WTC11 (cell line): ENCODE measurements at regions not wholly inside any gene's neighbourhood (a gene's known extent, or its start where the extent isn't known, plus 50 kb on each side); places are given as distances from the start of the nearest gene placed in this dataset.

Source experiments
- ATAC-seq: fragments of 200-7000 bp; cut with Tn5 transposase; 2 replicates; pipeline ENCODE4 v1.10.0; 2021; ENCODE audit warnings: mild to moderate bottlenecking, moderate library complexity
- CTCF ChIA-PET: fragments of 300-600 bp; sonication (Branson Sonifier 250); formaldehyde crosslinking; loops from one replicate; lab custom pipeline; 2021; ENCODE audit warnings: antibody characterized with exemption; lab: Charles Lee
- POLR2A ChIA-PET: fragments of 350-600 bp; sonication (Branson Sonifier 250); formaldehyde crosslinking; loops from one replicate; lab custom pipeline; 2021; ENCODE audit warnings: antibody characterized with exemption; lab: Charles Lee
- DNase-seq: peaks from one replicate; pipeline ENCODE4 v3.0.0; 2021; ENCODE audit warnings: low spot score
- H3K27ac Mint-ChIP-seq: 2 replicates; pipeline ENCODE4 v1.8.0; 2021; ENCODE audit warnings: mixed read lengths
- H3K27me3 Mint-ChIP-seq: 2 replicates; pipeline ENCODE4 v1.8.0; 2021; ENCODE audit warnings: low read depth, mild to moderate bottlenecking, moderate library complexity, mixed read lengths
- H3K36me3 Mint-ChIP-seq: 2 replicates; pipeline ENCODE4 v1.8.0; 2021; ENCODE audit warnings: mixed read lengths
- H3K4me1 Mint-ChIP-seq: 2 replicates; pipeline ENCODE4 v1.8.0; 2022; ENCODE audit warnings: mixed read lengths
- H3K4me3 Mint-ChIP-seq: 2 replicates; pipeline ENCODE4 v1.8.0; 2021; ENCODE audit warnings: mild to moderate bottlenecking, moderate library complexity, mixed read lengths
- H3K9me3 Mint-ChIP-seq: 2 replicates; pipeline ENCODE4 v1.8.0; 2021; ENCODE audit warnings: mixed read lengths
- EMX1 ChIP-seq: fragments of 250-450 bp; sonication (Bioruptor Pico); IDR thresholded peaks from 2 replicates; pipeline ENCODE4 v1.8.0; 2021; ENCODE audit warnings: mild to moderate bottlenecking
- ERG ChIP-seq: fragments of 250-450 bp; sonication (Bioruptor Pico); IDR thresholded peaks from 2 replicates; pipeline ENCODE4 v1.8.0; 2021; ENCODE audit warnings: mild to moderate bottlenecking
- ETV6 ChIP-seq: sonication (generic); formaldehyde crosslinking; IDR thresholded peaks from 2 replicates; pipeline ENCODE4 v1.8.1; 2022; ENCODE audit warnings: mild to moderate bottlenecking, missing genetic modification reagents
- FOXJ3 ChIP-seq: sonication (generic); formaldehyde crosslinking; IDR thresholded peaks from 2 replicates; pipeline ENCODE4 v1.9.0; 2021; ENCODE audit warnings: missing genetic modification reagents, mild to moderate bottlenecking, borderline replicate concordance
- HMGA2 ChIP-seq: fragments of 250-450 bp; sonication (Bioruptor Pico); IDR thresholded peaks from 2 replicates; pipeline ENCODE4 v1.4.0; 2021; ENCODE audit warnings: mild to moderate bottlenecking, moderate library complexity
- IRF1 ChIP-seq: sonication (generic); formaldehyde crosslinking; IDR thresholded peaks from 2 replicates; pipeline ENCODE4 v1.8.0; 2023; ENCODE audit warnings: missing genetic modification reagents
- MXD4 ChIP-seq: fragments of 250-450 bp; sonication (Bioruptor Pico); IDR thresholded peaks from 2 replicates; pipeline ENCODE4 v1.8.0; 2021; ENCODE audit warnings: mild to moderate bottlenecking, moderate library complexity, borderline replicate concordance
- MYBL2 ChIP-seq: sonication (generic); formaldehyde crosslinking; IDR thresholded peaks from 2 replicates; pipeline ENCODE4 v1.8.1; 2023; ENCODE audit warnings: mild to moderate bottlenecking, moderate library complexity, missing genetic modification reagents
- NFYB ChIP-seq: sonication (generic); formaldehyde crosslinking; conservative IDR thresholded peaks from 2 replicates; pipeline ENCODE4 v1.8.0; 2022; ENCODE audit warnings: low read depth, missing genetic modification reagents
- NR1H2 ChIP-seq: sonication (generic); formaldehyde crosslinking; IDR thresholded peaks from 2 replicates; pipeline ENCODE4 v1.9.0; 2021; ENCODE audit warnings: mild to moderate bottlenecking, moderate library complexity, missing genetic modification reagents
- RELA ChIP-seq: sonication (generic); formaldehyde crosslinking; IDR thresholded peaks from 2 replicates; pipeline ENCODE4 v1.8.1; 2022; ENCODE audit warnings: missing genetic modification reagents, mild to moderate bottlenecking, borderline replicate concordance
- USF1 ChIP-seq: sonication (generic); formaldehyde crosslinking; IDR thresholded peaks from 2 replicates; pipeline ENCODE4 v1.8.0; 2022; ENCODE audit warnings: mild to moderate bottlenecking, missing genetic modification reagents
- ZMAT4 ChIP-seq: fragments of 250-450 bp; sonication (Bioruptor Pico); IDR thresholded peaks from 2 replicates; pipeline ENCODE4 v1.9.0; 2021; ENCODE audit warnings: mild to moderate bottlenecking
- ZNF263 ChIP-seq: sonication (generic); formaldehyde crosslinking; IDR thresholded peaks from 2 replicates; pipeline ENCODE4 v1.8.1; 2022; ENCODE audit warnings: low read depth, mild to moderate bottlenecking, moderate library complexity, missing genetic modification reagents
- ZNF317 ChIP-seq: sonication (generic); formaldehyde crosslinking; IDR thresholded peaks from 2 replicates; pipeline ENCODE4 v1.8.1; 2023; ENCODE audit warnings: low read depth, mild to moderate bottlenecking, moderate library complexity, missing genetic modification reagents, borderline replicate concordance
- ZNF532 ChIP-seq: fragments of 250-450 bp; sonication (Bioruptor Pico); IDR thresholded peaks from 2 replicates; pipeline ENCODE4 v1.9.0; 2021; ENCODE audit warnings: mild to moderate bottlenecking, borderline replicate concordance
- ZNF671 ChIP-seq: fragments of 250-450 bp; sonication (Bioruptor Pico); IDR thresholded peaks from 2 replicates; pipeline ENCODE4 v1.8.0; 2021; ENCODE audit warnings: mild to moderate bottlenecking
- TF ChIP-seq, protein P1 (sequence below): sonication (generic); formaldehyde crosslinking; IDR thresholded peaks from 2 replicates; pipeline ENCODE4 v1.8.0; 2023; ENCODE audit warnings: missing genetic modification reagents, mild to moderate bottlenecking, borderline replicate concordance
- TF ChIP-seq, protein P2 (sequence below): fragments of 200-600 bp; IDR thresholded peaks from 2 replicates; pipeline ENCODE4 v1.8.0; 2022; ENCODE audit warnings: antibody characterized with exemption

DNA sequence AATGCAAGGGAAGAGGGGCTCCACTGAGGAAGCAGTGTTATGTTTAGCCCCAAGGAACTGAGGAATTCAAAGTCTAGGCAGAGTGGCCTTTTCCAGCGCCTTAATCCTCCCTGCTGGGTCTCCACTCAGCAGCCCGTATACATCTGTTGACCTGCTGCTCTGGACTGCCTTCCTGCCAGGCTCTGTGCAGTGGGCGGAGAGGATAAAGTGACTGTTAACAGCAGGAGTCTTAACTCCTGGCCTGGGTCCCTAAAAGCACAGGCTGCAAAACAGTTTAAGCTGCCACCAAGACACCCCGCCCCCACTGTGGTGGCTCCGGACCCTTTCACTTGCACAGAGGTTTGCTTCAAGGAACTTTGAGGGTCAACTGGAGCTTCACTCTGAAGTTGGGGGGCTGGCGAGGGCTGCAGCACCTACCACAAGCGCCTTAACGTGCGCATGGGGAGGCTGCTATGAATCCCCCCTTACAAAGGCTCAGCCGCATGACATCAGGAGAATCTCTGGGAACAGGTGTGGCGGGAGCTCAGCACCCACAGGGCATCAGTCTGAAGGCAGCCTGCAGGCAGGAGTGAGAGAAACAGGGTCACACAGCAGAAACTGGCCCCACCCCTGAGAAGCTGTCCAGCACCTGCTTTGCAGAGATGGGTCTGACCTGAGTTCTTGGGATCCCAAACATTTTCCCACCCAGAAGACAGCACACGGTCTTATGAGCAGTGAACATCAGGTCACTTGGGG, 358.2 kb upstream of the GATB start:
- peak; percentile 47 for ATAC-seq
- TF ChIP-seq ZNF263 (CRISPR knock-in tag), result no peak
- TF ChIP-seq EMX1 (CRISPR knock-in tag), result no peak
- TF ChIP-seq ZNF671 (CRISPR knock-in tag), result no peak
- TF ChIP-seq IRF1, result no peak
- TF ChIP-seq ETV6 (CRISPR knock-in tag), result no peak
- TF ChIP-seq, protein P1, sequence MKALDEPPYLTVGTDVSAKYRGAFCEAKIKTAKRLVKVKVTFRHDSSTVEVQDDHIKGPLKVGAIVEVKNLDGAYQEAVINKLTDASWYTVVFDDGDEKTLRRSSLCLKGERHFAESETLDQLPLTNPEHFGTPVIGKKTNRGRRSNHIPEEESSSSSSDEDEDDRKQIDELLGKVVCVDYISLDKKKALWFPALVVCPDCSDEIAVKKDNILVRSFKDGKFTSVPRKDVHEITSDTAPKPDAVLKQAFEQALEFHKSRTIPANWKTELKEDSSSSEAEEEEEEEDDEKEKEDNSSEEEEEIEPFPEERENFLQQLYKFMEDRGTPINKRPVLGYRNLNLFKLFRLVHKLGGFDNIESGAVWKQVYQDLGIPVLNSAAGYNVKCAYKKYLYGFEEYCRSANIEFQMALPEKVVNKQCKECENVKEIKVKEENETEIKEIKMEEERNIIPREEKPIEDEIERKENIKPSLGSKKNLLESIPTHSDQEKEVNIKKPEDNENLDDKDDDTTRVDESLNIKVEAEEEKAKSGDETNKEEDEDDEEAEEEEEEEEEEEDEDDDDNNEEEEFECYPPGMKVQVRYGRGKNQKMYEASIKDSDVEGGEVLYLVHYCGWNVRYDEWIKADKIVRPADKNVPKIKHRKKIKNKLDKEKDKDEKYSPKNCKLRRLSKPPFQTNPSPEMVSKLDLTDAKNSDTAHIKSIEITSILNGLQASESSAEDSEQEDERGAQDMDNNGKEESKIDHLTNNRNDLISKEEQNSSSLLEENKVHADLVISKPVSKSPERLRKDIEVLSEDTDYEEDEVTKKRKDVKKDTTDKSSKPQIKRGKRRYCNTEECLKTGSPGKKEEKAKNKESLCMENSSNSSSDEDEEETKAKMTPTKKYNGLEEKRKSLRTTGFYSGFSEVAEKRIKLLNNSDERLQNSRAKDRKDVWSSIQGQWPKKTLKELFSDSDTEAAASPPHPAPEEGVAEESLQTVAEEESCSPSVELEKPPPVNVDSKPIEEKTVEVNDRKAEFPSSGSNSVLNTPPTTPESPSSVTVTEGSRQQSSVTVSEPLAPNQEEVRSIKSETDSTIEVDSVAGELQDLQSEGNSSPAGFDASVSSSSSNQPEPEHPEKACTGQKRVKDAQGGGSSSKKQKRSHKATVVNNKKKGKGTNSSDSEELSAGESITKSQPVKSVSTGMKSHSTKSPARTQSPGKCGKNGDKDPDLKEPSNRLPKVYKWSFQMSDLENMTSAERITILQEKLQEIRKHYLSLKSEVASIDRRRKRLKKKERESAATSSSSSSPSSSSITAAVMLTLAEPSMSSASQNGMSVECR (CRISPR knock-in tag), result no peak
- no peak for TF ChIP-seq USF1 (CRISPR knock-in tag)
- no peak for TF ChIP-seq HMGA2 (CRISPR knock-in tag)
- TF ChIP-seq MYBL2 (CRISPR knock-in tag), result no peak
- TF ChIP-seq NR1H2 (CRISPR knock-in tag), result no peak
- TF ChIP-seq, protein P2, sequence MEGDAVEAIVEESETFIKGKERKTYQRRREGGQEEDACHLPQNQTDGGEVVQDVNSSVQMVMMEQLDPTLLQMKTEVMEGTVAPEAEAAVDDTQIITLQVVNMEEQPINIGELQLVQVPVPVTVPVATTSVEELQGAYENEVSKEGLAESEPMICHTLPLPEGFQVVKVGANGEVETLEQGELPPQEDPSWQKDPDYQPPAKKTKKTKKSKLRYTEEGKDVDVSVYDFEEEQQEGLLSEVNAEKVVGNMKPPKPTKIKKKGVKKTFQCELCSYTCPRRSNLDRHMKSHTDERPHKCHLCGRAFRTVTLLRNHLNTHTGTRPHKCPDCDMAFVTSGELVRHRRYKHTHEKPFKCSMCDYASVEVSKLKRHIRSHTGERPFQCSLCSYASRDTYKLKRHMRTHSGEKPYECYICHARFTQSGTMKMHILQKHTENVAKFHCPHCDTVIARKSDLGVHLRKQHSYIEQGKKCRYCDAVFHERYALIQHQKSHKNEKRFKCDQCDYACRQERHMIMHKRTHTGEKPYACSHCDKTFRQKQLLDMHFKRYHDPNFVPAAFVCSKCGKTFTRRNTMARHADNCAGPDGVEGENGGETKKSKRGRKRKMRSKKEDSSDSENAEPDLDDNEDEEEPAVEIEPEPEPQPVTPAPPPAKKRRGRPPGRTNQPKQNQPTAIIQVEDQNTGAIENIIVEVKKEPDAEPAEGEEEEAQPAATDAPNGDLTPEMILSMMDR, result no peak
- TF ChIP-seq ZNF317 (CRISPR knock-in tag), result no peak
- no peak for TF ChIP-seq ZMAT4
- no peak for TF ChIP-seq ZNF532 (CRISPR knock-in tag)
- no peak for TF ChIP-seq FOXJ3
- no peak for TF ChIP-seq NFYB (CRISPR knock-in tag)
- TF ChIP-seq MXD4, result no peak
- TF ChIP-seq ERG (CRISPR knock-in tag), result no peak
- no peak for TF ChIP-seq RELA (CRISPR knock-in tag)

More for the DNA sequence above, 358.2 kb upstream of the GATB start:
- no peak overlapping the region for H3K4me3 Mint-ChIP-seq
- DNase-seq, result peak; percentile 24
- peaks cover 5% of the 10 kb centered on the region for H3K4me1 Mint-ChIP-seq
- H3K9me3 Mint-ChIP-seq, result peaks cover 19% of the 10 kb centered on the region
- POLR2A ChIA-PET, result no interaction called here
- no peaks in the 10 kb centered on the region for H3K36me3 Mint-ChIP-seq
- CTCF ChIA-PET, result interaction anchor here (1.6 kb wide), 1 partner anchor 73 kb away, joined by 4 read pairs; no protein-coding TSS in a partner anchor
- H3K27ac Mint-ChIP-seq, result no peak overlapping the region
- peaks cover 21% of the 10 kb centered on the region for H3K27me3 Mint-ChIP-seq
